CD4-positive, alpha-beta T cell (primary cell): ENCODE measurements at regions not wholly inside any gene's neighbourhood (a gene's known extent, or its start where the extent isn't known, plus 50 kb on each side); places are given as distances from the start of the nearest gene placed in this dataset.

Experiments
- ATAC-seq: fragments of 200-7000 bp; cut with Tn5 transposase; one replicate; pipeline ENCODE4 v1.10.0; 2022; ENCODE audit warnings: mild to moderate bottlenecking; ENCODE audit not compliant: poor library complexity
- CTCF ChIA-PET: fragments of 350-600 bp; sonication (Branson Sonifier 250); formaldehyde crosslinking; loops from one replicate; lab custom pipeline; 2021; ENCODE audit warnings: antibody characterized with exemption, inconsistent platforms; lab: Charles Lee
- POLR2A ChIA-PET: fragments of 350-600 bp; sonication (Branson Sonifier 250); formaldehyde crosslinking; loops from one replicate; lab custom pipeline; 2021; ENCODE audit warnings: antibody characterized with exemption, inconsistent platforms; lab: Charles Lee
- DNase-seq, 14 experiments: peaks; one replicate each; pipeline ENCODE4 v3.0.0-alpha.2; 2013 to 2020; ENCODE audit warnings: mixed read lengths in 2 of 14
- H3K27ac ChIP-seq, 2 donors: one replicate each; pipeline versions ENCODE4 v1.5.1 to v1.7.0; 2013; ENCODE audit warnings: low read length in 2 of 2, low read depth in 1 of 2, mild to moderate bottlenecking in 1 of 2
- H3K27me3 ChIP-seq, 2 experiments: 1 replicate in 1 of 2; 2 replicates in 1 of 2; pipeline versions ENCODE4 v1.6.1 to v1.7.0; 2013; ENCODE audit warnings: low read length in 2 of 2, control low read depth in 1 of 2, mild to moderate bottlenecking in 1 of 2, moderate library complexity in 1 of 2; ENCODE audit not compliant: insufficient read depth in 2 of 2, control insufficient read depth in 1 of 2
- H3K36me3 ChIP-seq: one replicate; pipeline ENCODE4 v1.6.1; 2013; ENCODE audit warnings: low read length, control low read depth; ENCODE audit not compliant: insufficient read depth
- H3K4me1 ChIP-seq: one replicate; pipeline ENCODE4 v1.6.1; 2013; ENCODE audit warnings: low read length, control low read depth; ENCODE audit not compliant: insufficient read depth
- H3K4me3 ChIP-seq: one replicate; pipeline ENCODE4 v1.5.1; 2013; ENCODE audit warnings: mild to moderate bottlenecking, low read length, moderate library complexity
- H3K9me3 ChIP-seq, 2 experiments: 1 replicate in 1 of 2; 2 replicates in 1 of 2; pipeline versions ENCODE4 v1.6.1 to v1.7.0; 2013; ENCODE audit warnings: low read length in 2 of 2, mild to moderate bottlenecking in 2 of 2, control low read depth in 1 of 2, moderate library complexity in 1 of 2; ENCODE audit not compliant: control insufficient read depth in 1 of 2, insufficient read depth in 1 of 2
- H3K27ac Mint-ChIP-seq: one replicate; pipeline ENCODE4 v1.8.0; 2020; ENCODE audit warnings: mixed read lengths
- H3K27me3 Mint-ChIP-seq: one replicate; pipeline ENCODE4 v1.8.0; 2021; ENCODE audit warnings: mixed read lengths
- H3K36me3 Mint-ChIP-seq: one replicate; pipeline ENCODE4 v1.8.0; 2021; ENCODE audit warnings: low read depth, mixed read lengths
- H3K4me1 Mint-ChIP-seq: one replicate; pipeline ENCODE4 v1.8.0; 2021; ENCODE audit warnings: low read depth, mixed read lengths
- H3K4me3 Mint-ChIP-seq: one replicate; pipeline ENCODE4 v1.8.0; 2020; ENCODE audit warnings: mild to moderate bottlenecking, mixed read lengths
- H3K9me3 Mint-ChIP-seq: one replicate; pipeline ENCODE4 v1.8.0; 2020; ENCODE audit warnings: mixed read lengths
- CTCF ChIP-seq: fragments of 200-600 bp; IDR thresholded peaks from one replicate; pipeline ENCODE4 v1.8.0; 2022; ENCODE audit warnings: antibody characterized with exemption, mild to moderate bottlenecking
- intact Hi-C, 2 experiments: fragments of 100-400 bp; cut with DNase I in 1 of 2; cut with micrococcal nuclease in 1 of 2; formaldehyde crosslinking; loops; one replicate each; pipeline versions ENCODE4 v1.15.1 to v1.9.0; 2023 to 2025; cut with DNase I, micrococcal nuclease

GRCh38 chr12:124694250-124694649 lies 126.8 kb upstream of the NCOR2 start:
- no peaks in the 10 kb centered on the region for H3K27me3 ChIP-seq
- ATAC-seq, result no peak
- H3K4me3 ChIP-seq, result no peak overlapping the region
- no peak overlapping the region for H3K27ac ChIP-seq
- no peak for TF ChIP-seq CTCF
- intact Hi-C loops, result no loop called here
- H3K4me1 ChIP-seq, result peaks cover 15% of the 10 kb centered on the region
- H3K9me3 ChIP-seq, result peaks cover 13 to 19% of the 10 kb centered on the region in 2 experiments
- ChIA-PET POLR2A (no interaction called here), CTCF (no interaction called here)
- Mint-ChIP-seq H3K27me3 (no peaks in the 10 kb centered on the region), H3K4me3 (no peak overlapping the region), H3K36me3 (no peaks in the 10 kb centered on the region), H3K4me1 (peaks cover 6% of the 10 kb centered on the region), H3K9me3 (no peaks in the 10 kb centered on the region), H3K27ac (no peak overlapping the region)
- H3K36me3 ChIP-seq, result no peaks in the 10 kb centered on the region
- peak in 3 of 14 experiments; percentile 27 to 74 (median 31) for DNase-seq

GRCh38 chr12:124693111-124693723 lies 125.8 kb upstream of the NCOR2 start:
- Mint-ChIP-seq H3K4me1 (peaks cover 11% of the 10 kb centered on the region), H3K36me3 (no peaks in the 10 kb centered on the region), H3K27ac (no peak overlapping the region), H3K4me3 (no peak overlapping the region), H3K27me3 (no peaks in the 10 kb centered on the region), H3K9me3 (no peaks in the 10 kb centered on the region)
- H3K27ac ChIP-seq, result no peak overlapping the region
- DNase-seq (no peak), ATAC-seq (no peak)
- peaks cover 13 to 19% of the 10 kb centered on the region in 2 experiments for H3K9me3 ChIP-seq
- H3K4me1 ChIP-seq, result peaks cover 20% of the 10 kb centered on the region
- no peaks in the 10 kb centered on the region for H3K36me3 ChIP-seq
- CTCF ChIA-PET, result no interaction called here
- intact Hi-C loops, result no loop called here
- no peaks in the 10 kb centered on the region for H3K27me3 ChIP-seq
- H3K4me3 ChIP-seq, result no peak overlapping the region
- TF ChIP-seq CTCF, result no peak
- POLR2A ChIA-PET, result no interaction called here

- POLR2A ChIA-PET, result no interaction called here
These were observed 125.0 kb upstream of the NCOR2 start for GRCh38 chr12:124692443-124692842.

More at GRCh38 chr12:124692443-124692842, 125.0 kb upstream of the NCOR2 start:
- no peak overlapping the region for H3K27ac ChIP-seq
- H3K36me3 ChIP-seq, result no peaks in the 10 kb centered on the region
- H3K9me3 ChIP-seq, result peaks cover 13 to 19% of the 10 kb centered on the region in 2 experiments
- H3K9me3 Mint-ChIP-seq, result no peaks in the 10 kb centered on the region
- H3K27me3 ChIP-seq, result no peaks in the 10 kb centered on the region
- intact Hi-C loops, result no loop called here
- CTCF ChIA-PET, result no interaction called here
- peaks cover 28% of the 10 kb centered on the region for H3K4me1 ChIP-seq
- no peaks in the 10 kb centered on the region for H3K27me3 Mint-ChIP-seq
- H3K27ac Mint-ChIP-seq, result no peak overlapping the region
- no peaks in the 10 kb centered on the region for H3K36me3 Mint-ChIP-seq
- ATAC-seq (no peak), DNase-seq (no peak)
- H3K4me1 Mint-ChIP-seq, result peaks cover 19% of the 10 kb centered on the region
- H3K4me3 Mint-ChIP-seq, result no peak overlapping the region
- no peak for TF ChIP-seq CTCF
- no peak overlapping the region for H3K4me3 ChIP-seq
